ENCODE measurements at regions not wholly inside any gene's neighbourhood (a gene's known extent, or its start where the extent isn't known, plus 50 kb on each side); places are given as distances from the start of the nearest gene placed in this dataset.

- DNase-seq, result no peak
Measured at GRCh38 chr10:4086131-4086898, 301.3 kb upstream of the KLF6 start.

- no peak for DNase-seq
Measured at GRCh38 chr10:4083509-4084003, 298.5 kb upstream of the KLF6 start.

- DNase-seq, result no peak
Measured at GRCh38 chr10:4082861-4083260, 297.9 kb upstream of the KLF6 start.

- no peak for DNase-seq
Measured at GRCh38 chr10:4081685-4082111, 296.7 kb upstream of the KLF6 start.

GRCh38 chr10:4080225-4080805 is 295.3 kb upstream of the KLF6 start:
- no peak for DNase-seq

GRCh38 chr10:4079803-4080202 is 294.8 kb upstream of the KLF6 start:
- no peak for DNase-seq

- no peak for DNase-seq
Measured at GRCh38 chr10:4077804-4078203, 292.8 kb upstream of the KLF6 start.

- DNase-seq, result no peak
Measured at GRCh38 chr10:4076983-4077382, 292.0 kb upstream of the KLF6 start.

- no peak for DNase-seq
Measured at GRCh38 chr10:4075443-4075842, 290.4 kb upstream of the KLF6 start.

- no peak for DNase-seq
Measured at GRCh38 chr10:4074545-4075407, 289.8 kb upstream of the KLF6 start.

- no peak for DNase-seq
Measured at GRCh38 chr10:4073912-4074311, 288.9 kb upstream of the KLF6 start.

- DNase-seq, result no peak
Measured at GRCh38 chr10:4070921-4071660, 286.1 kb upstream of the KLF6 start.

- DNase-seq, result no peak
Measured at GRCh38 chr10:4070184-4070583, 285.2 kb upstream of the KLF6 start.

- no peak for DNase-seq
Measured at GRCh38 chr10:4069491-4069890, 284.5 kb upstream of the KLF6 start.

- DNase-seq, result no peak
Measured at GRCh38 chr10:4068629-4069028, 283.6 kb upstream of the KLF6 start.

GRCh38 chr10:4067931-4068561 is 283.0 kb upstream of the KLF6 start:
- DNase-seq, result no peak

- no peak for DNase-seq
Measured at GRCh38 chr10:4067531-4067930, 282.5 kb upstream of the KLF6 start.

- no peak for DNase-seq
Measured at GRCh38 chr10:4066581-4067390, 281.8 kb upstream of the KLF6 start.

- no peak for DNase-seq
Measured at GRCh38 chr10:4064489-4064888, 279.5 kb upstream of the KLF6 start.

- no peak for DNase-seq
Measured at GRCh38 chr10:4063717-4064116, 278.7 kb upstream of the KLF6 start.

- no peak for DNase-seq
Measured at GRCh38 chr10:4062751-4063150, 277.7 kb upstream of the KLF6 start.

- no peak for DNase-seq
Measured at GRCh38 chr10:4062072-4062471, 277.1 kb upstream of the KLF6 start.

All from NK-92 treated with Interleukin-12 subunit alpha and Interleukin-12 subunit beta, amount 100 ng/mL, for 24 hours (cell line).